ENCODE measurements at regions not wholly inside any gene's neighbourhood (a gene's known extent, or its start where the extent isn't known, plus 50 kb on each side); places are given as distances from the start of the nearest gene placed in this dataset.
"Not testable (repeated sequence)": the region's sequence is repeated elsewhere in the genome, so short reads cannot be mapped to it uniquely, and the experiment has no call there.

DNA sequence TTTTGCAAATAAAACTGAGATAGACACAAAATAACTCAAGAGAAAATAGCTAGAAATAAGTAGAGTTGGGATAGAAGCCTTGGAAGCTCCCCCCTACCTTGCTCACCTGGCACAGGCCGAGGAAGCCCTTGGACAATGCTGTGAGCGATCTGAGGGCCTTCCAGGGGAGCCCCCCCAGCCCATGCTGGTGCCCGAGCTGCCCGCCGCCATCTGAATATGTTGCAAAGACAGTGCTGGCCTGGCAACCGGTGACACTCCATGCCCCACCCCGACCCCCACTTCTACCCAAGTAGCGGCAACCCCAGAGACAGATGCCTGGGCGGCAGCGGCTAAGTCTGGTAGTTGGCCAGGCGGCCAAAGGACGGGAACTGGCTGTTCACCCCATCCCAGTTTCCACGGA, 1435.1 kb upstream of the TPTE start:
- TF ChIP-seq, protein P1, sequence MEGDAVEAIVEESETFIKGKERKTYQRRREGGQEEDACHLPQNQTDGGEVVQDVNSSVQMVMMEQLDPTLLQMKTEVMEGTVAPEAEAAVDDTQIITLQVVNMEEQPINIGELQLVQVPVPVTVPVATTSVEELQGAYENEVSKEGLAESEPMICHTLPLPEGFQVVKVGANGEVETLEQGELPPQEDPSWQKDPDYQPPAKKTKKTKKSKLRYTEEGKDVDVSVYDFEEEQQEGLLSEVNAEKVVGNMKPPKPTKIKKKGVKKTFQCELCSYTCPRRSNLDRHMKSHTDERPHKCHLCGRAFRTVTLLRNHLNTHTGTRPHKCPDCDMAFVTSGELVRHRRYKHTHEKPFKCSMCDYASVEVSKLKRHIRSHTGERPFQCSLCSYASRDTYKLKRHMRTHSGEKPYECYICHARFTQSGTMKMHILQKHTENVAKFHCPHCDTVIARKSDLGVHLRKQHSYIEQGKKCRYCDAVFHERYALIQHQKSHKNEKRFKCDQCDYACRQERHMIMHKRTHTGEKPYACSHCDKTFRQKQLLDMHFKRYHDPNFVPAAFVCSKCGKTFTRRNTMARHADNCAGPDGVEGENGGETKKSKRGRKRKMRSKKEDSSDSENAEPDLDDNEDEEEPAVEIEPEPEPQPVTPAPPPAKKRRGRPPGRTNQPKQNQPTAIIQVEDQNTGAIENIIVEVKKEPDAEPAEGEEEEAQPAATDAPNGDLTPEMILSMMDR (IDR thresholded peaks at IDR 0.05) = not testable (repeated sequence)
- TF ChIP-seq EZH2 (IDR thresholded peaks at IDR 0.05; ENCODE audit: borderline replicate concordance, insufficient read depth, low read depth, low read length, poor library complexity, severe bottlenecking) = not testable (repeated sequence)
